ENCODE measurements at regions not wholly inside any gene's neighbourhood (a gene's known extent, or its start where the extent isn't known, plus 50 kb on each side); places are given as distances from the start of the nearest gene placed in this dataset.

GRCh38 chr4:11604821-11605220, 176.1 kb upstream of the HS3ST1 start:
- peaks cover 0 to 5% (median 0%) of the 10 kb centered on the region in 3 donors for H3K4me1 ChIP-seq
- no peaks in the 10 kb centered on the region for H3K9me3 ChIP-seq
- no peaks in the 10 kb centered on the region for H3K27me3 ChIP-seq
- no peaks in the 10 kb centered on the region for H3K36me3 ChIP-seq
- no peak overlapping the region for H3K27ac ChIP-seq
- no peak for TF ChIP-seq CTCF (IDR thresholded peaks at IDR 0.05)
- no peak for FAIRE-seq
- no peak overlapping the region for H3K4me3 ChIP-seq
- intact Hi-C loops (cut with DNase I) = no loop called here
- no peak for ATAC-seq
- 69 to 73% methylated on average over 3 of the region's 3 CpGs for WGBS, 2 donors
- no peak for DNase-seq

- ATAC-seq (no peak), DNase-seq (no peak), FAIRE-seq (no peak)
- no peak for TF ChIP-seq CTCF (IDR thresholded peaks at IDR 0.05)
- H3K36me3 ChIP-seq = no peaks in the 10 kb centered on the region
- H3K27me3 ChIP-seq = no peaks in the 10 kb centered on the region
- WGBS, 2 donors = 58 to 72% methylated on average over 6 of the region's 6 CpGs
- H3K4me1 ChIP-seq = peaks cover 0 to 5% (median 0%) of the 10 kb centered on the region in 3 donors
- intact Hi-C loops (cut with DNase I) = no loop called here
- no peak overlapping the region for H3K27ac ChIP-seq
- H3K4me3 ChIP-seq = no peak overlapping the region
- no peaks in the 10 kb centered on the region for H3K9me3 ChIP-seq
These were observed 175.0 kb upstream of the HS3ST1 start for GRCh38 chr4:11603591-11604194.

- H3K4me3 ChIP-seq = no peak overlapping the region
- intact Hi-C loops (cut with DNase I) = no loop called here
- FAIRE-seq = no peak
- ATAC-seq = no peak
- peaks cover 0 to 7% (median 0%) of the 10 kb centered on the region in 3 donors for H3K4me1 ChIP-seq
- no peak for DNase-seq
- H3K27ac ChIP-seq = no peak overlapping the region
- 47 to 54% methylated on average over 7 of the region's 7 CpGs for WGBS, 2 donors
- no peaks in the 10 kb centered on the region for H3K9me3 ChIP-seq
- no peaks in the 10 kb centered on the region for H3K36me3 ChIP-seq
- TF ChIP-seq CTCF (IDR thresholded peaks at IDR 0.05) = no peak
- H3K27me3 ChIP-seq = no peaks in the 10 kb centered on the region
These were observed 174.1 kb upstream of the HS3ST1 start for GRCh38 chr4:11602606-11603340.

GRCh38 chr4:11599064-11599463, 170.4 kb upstream of the HS3ST1 start:
- no peak overlapping the region for H3K4me3 ChIP-seq
- WGBS, 2 donors = 0 to 2% methylated on average over 1 of the region's 1 CpG
- H3K36me3 ChIP-seq = no peaks in the 10 kb centered on the region
- H3K9me3 ChIP-seq = no peaks in the 10 kb centered on the region
- ATAC-seq (no peak), DNase-seq (no peak), FAIRE-seq (no peak)
- H3K4me1 ChIP-seq = peaks cover 0 to 2% (median 0%) of the 10 kb centered on the region in 3 donors
- no peak for TF ChIP-seq CTCF (IDR thresholded peaks at IDR 0.05)
- no peak overlapping the region for H3K27ac ChIP-seq
- H3K27me3 ChIP-seq = no peaks in the 10 kb centered on the region
- intact Hi-C loops (cut with DNase I) = no loop called here

GRCh38 chr4:11598591-11598990, 169.9 kb upstream of the HS3ST1 start:
- WGBS, 2 donors = 52 to 59% methylated on average over 4 of the region's 4 CpGs
- Histone ChIP-seq H3K4me3 (no peak overlapping the region), H3K27me3 (no peaks in the 10 kb centered on the region), H3K9me3 (no peaks in the 10 kb centered on the region), H3K27ac (no peak overlapping the region), H3K36me3 (no peaks in the 10 kb centered on the region), H3K4me1 (peaks cover 0 to 2% (median 0%) of the 10 kb centered on the region in 3 donors)
- TF ChIP-seq CTCF (IDR thresholded peaks at IDR 0.05) = no peak
- no peak for ATAC-seq
- no peak for FAIRE-seq
- intact Hi-C loops (cut with DNase I) = no loop called here
- no peak for DNase-seq

Data from pancreas (tissue), 10 donors.